ENCODE measurements at regions not wholly inside any gene's neighbourhood (a gene's known extent, or its start where the extent isn't known, plus 50 kb on each side); places are given as distances from the start of the nearest gene placed in this dataset.
"Not testable (repeated sequence)": the region's sequence is repeated elsewhere in the genome, so short reads cannot be mapped to it uniquely, and the experiment has no call there.

GRCh38 chr10:33067917-33068316, 109.9 kb upstream of the ITGB1 start:
- no peak for DNase-seq (ENCODE audit: low read depth in 2 of 2)

- DNase-seq (ENCODE audit: low read depth in 2 of 2) = no peak
Observed at GRCh38 chr10:33067481-33067880, 109.5 kb upstream of the ITGB1 start.

GRCh38 chr10:33066558-33067236, 108.7 kb upstream of the ITGB1 start:
- peak in 1 of 2 experiments; percentile 22 for DNase-seq (ENCODE audit: low read depth in 2 of 2)

GRCh38 chr10:33065111-33065510, 107.1 kb upstream of the ITGB1 start:
- DNase-seq (ENCODE audit: low read depth in 2 of 2) = no peak

GRCh38 chr10:33064706-33065105, 106.7 kb upstream of the ITGB1 start:
- no peak for DNase-seq (ENCODE audit: low read depth in 2 of 2)

GRCh38 chr10:33057620-33058019, 99.6 kb upstream of the ITGB1 start:
- DNase-seq (ENCODE audit: low read depth in 2 of 2) = no peak

- no peak for DNase-seq (ENCODE audit: low read depth in 2 of 2)
Observed at GRCh38 chr10:33056828-33057596, 99.0 kb upstream of the ITGB1 start.

GRCh38 chr10:33055625-33056024, 97.6 kb upstream of the ITGB1 start:
- DNase-seq (ENCODE audit: low read depth in 2 of 2) = peak; percentile 50 to 57

- no peak for DNase-seq (ENCODE audit: low read depth in 2 of 2)
Observed at GRCh38 chr10:33052915-33053810, 95.1 kb upstream of the ITGB1 start.

GRCh38 chr10:33052263-33052875, 94.3 kb upstream of the ITGB1 start:
- no peak for DNase-seq (ENCODE audit: low read depth in 2 of 2)

GRCh38 chr10:33049963-33050920, 92.2 kb upstream of the ITGB1 start:
- not testable (repeated sequence) for DNase-seq (ENCODE audit: low read depth in 2 of 2)

GRCh38 chr10:33048223-33048622, 90.2 kb upstream of the ITGB1 start:
- DNase-seq (ENCODE audit: low read depth in 2 of 2) = no peak

- DNase-seq (ENCODE audit: low read depth in 2 of 2) = no peak
Observed at GRCh38 chr10:33047655-33048054, 89.6 kb upstream of the ITGB1 start.

- no peak for DNase-seq (ENCODE audit: low read depth in 2 of 2)
Observed at GRCh38 chr10:33046792-33047191, 88.8 kb upstream of the ITGB1 start.

GRCh38 chr10:33045421-33045820, 87.4 kb upstream of the ITGB1 start:
- DNase-seq (ENCODE audit: low read depth in 2 of 2) = no peak

GRCh38 chr10:33042565-33042964, 84.5 kb upstream of the ITGB1 start:
- DNase-seq (ENCODE audit: low read depth in 2 of 2) = no peak

GRCh38 chr10:33041783-33042437, 83.9 kb upstream of the ITGB1 start:
- DNase-seq (ENCODE audit: low read depth in 2 of 2) = no peak

- no peak for DNase-seq (ENCODE audit: low read depth in 2 of 2)
Observed at GRCh38 chr10:33040436-33040835, 82.4 kb upstream of the ITGB1 start.

- no peak for DNase-seq (ENCODE audit: low read depth in 2 of 2)
Observed at GRCh38 chr10:33039181-33039580, 81.2 kb upstream of the ITGB1 start.

- no peak for DNase-seq (ENCODE audit: low read depth in 2 of 2)
Observed at GRCh38 chr10:33038672-33039071, 80.6 kb upstream of the ITGB1 start.

Data from fibroblast of skin of left biceps (primary cell).